ENCODE measurements at regions not wholly inside any gene's neighbourhood (a gene's known extent, or its start where the extent isn't known, plus 50 kb on each side); places are given as distances from the start of the nearest gene placed in this dataset.

DNA sequence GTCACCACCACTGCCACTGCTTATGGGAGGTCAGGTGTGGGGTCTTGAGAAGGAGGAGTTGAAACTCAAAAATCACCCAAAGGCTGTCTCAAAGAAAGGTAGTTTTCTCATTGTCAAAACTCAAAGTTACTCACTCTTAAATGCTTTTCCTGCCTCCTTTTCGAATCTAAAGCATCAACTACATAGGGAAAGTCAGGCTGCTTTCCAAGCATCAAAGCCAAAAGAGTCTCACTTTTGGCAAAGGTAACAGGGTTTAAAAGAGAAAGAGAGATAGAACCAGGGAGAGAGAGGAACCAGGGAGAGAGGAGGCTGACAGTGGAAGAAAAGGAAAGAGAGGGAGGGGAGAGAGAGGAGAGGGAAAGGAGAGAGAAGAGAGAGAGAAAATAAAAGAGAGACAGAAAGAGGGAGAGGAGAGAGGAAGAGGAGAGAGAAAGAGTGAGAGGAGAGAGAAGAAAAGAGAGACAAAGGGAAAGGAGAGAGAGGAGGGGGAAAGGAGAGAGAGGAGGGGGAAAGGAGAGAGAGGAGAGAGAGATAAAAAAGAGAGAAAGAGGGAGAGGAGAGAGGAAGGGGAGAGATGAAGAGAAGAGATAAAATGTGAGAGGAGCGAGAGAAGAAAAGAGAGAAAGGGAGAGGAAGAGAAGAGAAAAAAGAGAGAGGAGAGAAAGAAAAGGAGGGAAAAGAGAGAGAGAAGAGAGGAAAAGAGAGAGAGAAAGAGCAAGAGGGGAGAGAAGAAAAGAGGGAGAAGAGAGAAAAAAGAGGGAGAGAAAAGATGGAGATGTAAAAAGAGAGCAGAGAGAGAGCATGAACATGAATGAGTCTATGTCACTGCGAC, 262.0 kb upstream of the TSHZ3 start:
- DNase-seq: no peak

DNA sequence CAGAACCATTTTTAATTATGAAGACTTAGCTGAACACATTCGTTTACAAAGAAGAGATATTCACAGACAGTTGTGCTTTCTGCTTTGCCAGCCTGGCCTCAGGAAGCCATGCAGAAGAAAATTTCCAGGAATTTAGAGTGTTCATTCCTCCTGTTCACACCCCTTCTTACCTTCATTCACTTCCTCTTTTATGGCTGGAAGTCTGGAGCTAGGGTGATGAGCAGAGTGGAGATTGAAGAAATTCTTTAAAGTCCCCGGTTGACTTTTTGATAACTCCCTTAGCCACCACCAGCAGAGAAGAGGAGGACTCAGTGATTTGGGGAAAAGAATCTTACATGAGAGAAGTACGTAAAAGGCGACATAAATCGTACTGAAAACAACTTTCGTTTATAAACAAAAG, 263.6 kb upstream of the TSHZ3 start:
- no peak for DNase-seq

DNA sequence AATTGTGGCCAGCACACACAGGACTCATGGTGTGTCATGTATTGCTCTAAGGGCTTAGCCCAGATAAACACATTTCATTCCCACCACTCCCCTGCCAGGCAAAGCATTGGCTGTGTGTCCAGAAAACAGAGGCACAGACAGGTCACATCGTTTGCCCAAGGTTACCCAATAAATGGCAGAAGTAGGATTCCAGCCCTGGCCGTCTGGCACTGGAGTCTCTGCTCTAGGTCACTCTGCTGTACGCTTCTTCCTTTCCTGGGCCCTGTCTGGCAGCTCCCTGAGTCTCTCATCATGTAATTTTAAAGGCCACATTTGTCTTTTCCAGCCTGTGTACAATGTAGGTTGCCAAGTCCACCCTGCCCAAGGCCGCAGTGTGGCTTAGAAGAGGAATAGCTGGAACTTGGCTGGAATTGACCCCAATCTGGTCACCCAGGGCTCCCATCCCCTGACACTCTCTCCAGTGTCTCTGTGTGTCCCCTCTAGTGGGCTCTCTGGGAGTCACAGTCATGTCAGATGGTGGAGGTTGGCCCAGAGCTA, 264.5 kb upstream of the TSHZ3 start:
- no peak for DNase-seq

DNA sequence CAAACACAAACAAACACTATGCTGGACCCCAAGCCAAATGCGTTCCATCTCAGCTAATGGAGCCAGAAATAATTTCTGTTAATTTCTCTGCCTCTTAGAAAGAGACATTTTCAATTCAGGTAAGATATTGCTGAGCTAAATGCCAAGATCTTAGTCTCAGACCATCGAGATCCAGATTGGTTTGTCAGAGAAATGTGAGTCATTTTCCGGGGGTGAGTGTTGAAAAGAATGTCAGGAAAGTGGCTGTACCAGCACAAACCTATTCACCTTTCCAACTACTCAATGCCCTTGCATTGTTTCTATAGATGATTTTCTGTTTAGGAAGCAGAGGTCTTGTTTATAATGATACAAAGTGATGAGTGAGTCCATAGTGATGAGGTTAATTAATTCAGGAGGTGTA, 266.8 kb upstream of the TSHZ3 start:
- no peak for DNase-seq

DNA sequence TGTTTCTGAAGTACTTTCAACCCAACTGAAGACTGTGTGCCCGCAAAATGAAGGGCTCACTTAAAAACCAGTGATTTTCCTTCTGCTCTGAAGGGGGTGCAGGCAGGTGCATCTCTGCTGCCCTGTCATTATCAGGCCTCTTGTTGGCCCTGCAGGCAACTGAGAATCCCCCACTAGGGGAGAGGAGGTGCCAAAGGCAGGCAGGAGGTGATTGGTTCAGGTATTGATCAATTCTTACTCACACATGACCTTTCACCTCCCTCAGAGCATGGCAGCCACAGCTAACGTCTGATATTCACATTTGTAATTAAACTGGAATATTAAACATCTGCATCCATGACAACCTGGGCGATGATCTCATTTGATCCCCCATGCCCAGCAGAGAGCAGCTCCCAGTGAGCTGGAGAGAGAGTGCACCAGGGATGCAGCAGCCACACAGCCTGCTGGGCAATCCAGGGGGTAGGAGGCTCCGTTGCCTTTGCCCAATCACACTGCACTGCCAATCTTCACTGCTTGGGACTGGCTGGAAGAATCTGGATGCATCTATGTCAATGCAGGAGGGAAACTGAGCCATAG, 267.9 kb upstream of the TSHZ3 start:
- DNase-seq: no peak

DNA sequence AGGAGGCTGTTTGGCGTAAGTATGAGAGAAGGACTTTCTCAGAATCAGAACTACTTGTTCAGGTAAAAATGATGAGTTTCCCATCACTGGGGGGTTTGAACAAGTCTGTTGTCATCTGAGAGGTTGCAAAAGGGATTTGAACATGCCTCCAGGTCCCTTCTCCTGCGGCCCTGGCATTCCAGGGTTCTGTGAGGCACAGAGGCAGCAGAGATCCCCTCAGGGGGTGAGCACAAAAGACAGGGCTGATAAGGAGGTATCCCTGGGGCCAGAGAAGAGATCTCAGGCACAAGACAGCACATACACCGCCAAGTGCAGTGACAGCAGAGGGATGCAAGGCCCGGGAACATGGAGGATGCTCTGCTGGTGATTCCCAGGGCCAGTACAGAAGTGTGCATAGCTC, 275.8 kb upstream of the TSHZ3 start:
- DNase-seq: no peak

DNA sequence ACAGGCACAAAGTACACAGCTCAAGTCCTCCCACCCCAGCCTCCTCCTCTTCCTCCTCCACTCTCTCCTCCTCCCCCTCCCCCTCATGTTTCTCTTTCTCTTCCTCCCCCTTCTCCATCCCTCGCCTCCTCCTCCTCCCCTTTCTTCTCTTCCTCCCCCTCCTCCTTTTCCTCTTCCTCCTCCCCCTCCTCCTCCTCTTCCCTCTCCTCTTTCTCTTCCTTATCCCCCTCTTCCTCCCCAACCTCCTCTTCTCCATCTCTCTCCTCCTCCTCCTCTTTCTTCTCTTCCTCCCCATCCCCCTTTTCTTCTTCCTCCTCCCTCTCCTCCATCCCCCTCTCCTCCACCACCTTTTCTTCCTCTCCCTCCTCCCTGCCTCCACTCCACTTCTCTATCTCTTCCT, 276.3 kb upstream of the TSHZ3 start:
- no peak for DNase-seq

DNA sequence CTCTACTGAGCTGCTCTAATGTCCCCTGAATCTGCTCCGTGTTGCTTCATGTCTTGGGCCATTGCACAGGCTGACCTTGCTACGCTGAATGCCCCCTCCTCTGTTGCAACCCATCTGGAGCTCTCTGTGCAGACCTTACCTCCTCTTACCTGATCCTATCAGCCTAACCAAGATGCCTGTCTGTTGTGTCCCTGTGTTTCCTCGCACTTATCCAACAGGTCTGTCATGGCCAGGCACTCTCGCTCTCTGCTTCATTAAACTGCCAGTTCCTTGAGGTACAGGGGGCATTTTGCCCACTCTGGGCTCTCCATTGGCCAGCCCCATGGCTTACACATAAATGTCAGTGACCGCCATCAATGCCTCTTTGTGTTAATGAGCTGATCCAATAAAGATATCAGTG, 277.7 kb upstream of the TSHZ3 start:
- no peak for DNase-seq

DNA sequence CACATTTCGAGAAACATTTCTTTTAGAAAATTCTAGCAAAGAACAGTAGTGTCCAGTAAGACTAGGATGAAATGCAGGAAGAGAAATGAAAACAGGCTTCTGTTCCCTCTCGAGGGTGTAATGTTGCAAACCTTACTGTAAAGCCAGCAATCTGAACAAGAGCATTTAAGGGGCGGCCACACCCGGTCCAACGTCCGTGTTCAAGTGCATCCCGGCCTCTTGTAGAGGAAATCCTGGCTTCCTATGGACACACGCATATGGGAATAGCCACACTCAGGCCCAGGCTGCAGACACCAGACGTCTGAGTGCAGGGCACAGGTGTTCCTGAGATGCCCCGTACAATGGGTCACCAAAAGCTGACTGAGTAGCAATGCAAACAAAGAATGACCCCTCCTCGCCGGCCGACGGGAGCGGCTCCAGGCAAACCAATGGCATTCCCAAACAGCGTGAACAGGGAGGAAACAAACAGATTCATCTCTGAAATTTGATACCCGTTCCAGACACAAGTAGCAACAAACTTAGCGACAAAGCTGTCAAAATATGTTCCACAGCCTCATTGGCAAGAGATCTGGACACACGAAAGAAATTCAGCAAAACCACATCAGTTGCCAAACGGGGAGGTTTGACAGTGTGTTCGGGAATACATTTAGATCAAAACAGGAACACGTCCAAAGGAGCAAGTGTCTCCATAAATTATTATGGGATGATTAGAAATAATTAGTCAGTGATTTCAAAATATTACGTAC, 278.6 kb upstream of the TSHZ3 start:
- no peak for DNase-seq

DNA sequence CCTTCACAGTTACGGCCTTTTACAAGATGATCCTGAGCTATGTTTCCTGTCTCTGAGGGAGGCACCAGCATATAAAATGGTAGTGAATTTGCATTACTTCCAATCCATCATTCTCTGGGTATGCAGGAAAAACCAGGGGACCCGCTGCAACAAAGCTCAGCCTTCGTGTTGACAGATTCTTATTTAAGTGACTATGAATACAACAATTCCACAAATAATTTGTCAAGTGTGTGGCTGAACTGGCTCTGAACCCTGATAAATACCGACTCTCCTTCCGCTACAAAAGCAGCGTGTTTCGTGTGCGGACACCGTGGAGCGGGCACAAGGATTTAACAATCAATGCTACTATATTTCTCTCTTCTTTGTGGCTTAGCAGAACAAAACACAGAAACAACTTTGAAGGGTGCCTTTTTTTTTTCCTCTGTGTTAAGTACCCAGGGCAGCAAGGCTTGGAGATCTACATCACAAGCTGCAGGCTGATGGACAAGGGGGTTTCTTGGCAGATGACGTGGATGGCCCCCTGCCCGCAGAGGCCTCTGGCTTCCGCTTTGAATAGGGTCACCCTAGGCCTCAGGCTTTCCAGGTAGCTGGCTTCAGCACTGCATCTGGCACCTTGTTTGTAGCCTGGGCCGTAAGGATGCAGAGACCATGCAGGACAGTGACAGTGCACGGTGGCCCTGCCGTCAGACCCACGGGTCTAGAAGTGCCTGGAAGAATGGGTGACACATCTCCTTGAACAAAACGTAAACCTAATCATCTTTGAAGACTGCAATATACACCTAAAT, 280.5 kb upstream of the TSHZ3 start:
- no peak for DNase-seq

DNA sequence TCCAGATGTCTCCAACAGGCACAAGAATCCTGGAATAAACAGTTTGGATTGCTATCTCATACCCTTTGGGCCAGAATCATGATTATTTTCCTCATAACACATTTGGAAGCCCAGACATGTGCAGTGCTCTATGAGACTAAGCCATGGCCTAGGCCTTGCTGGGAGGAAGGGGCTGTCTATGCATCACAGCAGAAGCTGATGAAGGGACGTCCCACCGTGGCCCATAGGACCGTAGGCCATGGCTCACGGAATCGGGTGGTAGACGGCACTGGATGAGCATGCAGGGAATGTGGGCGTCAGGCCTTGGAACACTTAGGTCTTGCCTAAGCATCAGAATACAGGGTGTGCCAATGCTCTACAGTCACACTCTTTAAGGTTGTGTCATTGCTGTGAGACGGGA, 283.8 kb upstream of the TSHZ3 start:
- DNase-seq: no peak

DNA sequence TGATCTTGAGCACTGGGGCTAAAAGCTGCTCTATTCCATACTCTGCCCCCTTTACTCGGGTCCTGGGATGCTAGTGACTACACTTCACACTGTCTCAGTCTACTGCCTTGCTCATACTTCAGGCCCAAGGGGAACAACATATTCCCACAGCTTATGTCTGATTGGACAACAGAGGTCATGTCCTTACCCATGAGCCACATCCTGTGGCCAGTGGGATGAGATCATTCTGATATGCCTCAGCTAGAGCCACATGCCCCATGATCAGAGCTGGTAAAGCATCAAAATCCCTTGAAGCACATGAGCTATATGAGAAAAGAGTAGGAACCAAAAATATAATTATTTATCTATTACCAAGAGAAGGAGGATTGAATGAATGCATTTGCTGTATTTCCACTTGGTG, 290.1 kb upstream of the TSHZ3 start:
- no peak for DNase-seq

DNA sequence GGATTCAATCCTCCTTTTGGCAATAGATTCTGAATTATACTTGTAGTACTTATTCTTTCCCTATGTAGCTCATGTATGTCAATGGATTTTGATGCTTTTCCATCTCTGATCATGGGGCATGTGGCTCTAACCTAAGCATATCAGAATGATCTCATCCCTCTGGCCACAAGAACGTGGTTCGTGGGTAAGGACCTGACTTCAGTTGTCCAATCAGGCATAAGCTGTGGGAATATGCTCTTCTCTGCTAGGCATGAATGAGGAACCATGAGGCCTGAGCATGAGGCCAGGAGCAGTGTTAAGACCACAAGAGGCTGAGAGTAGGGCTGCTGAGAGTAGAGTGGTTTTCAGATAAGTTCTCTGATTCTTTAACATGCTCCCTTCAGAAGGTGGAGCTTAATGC, 292.4 kb upstream of the TSHZ3 start:
- no peak for DNase-seq

DNA sequence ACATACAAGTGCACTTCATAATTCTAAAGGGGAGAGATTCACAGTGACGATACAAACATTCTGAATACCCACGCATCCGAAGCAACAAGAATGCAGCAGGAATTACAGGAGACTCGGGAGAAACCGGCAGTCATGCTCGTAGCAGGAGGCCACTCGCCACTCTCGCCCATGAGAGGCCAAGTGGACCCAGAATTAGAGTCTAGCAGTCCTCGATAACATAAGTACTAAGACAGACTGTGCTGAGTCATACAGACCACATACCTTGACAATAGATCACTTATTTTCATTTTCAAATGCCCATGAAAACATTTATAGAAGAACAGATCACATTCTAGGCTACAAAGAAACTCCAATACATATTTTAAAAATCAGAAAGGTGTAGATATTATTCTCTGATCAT, 299.1 kb upstream of the TSHZ3 start:
- DNase-seq: no peak

DNA sequence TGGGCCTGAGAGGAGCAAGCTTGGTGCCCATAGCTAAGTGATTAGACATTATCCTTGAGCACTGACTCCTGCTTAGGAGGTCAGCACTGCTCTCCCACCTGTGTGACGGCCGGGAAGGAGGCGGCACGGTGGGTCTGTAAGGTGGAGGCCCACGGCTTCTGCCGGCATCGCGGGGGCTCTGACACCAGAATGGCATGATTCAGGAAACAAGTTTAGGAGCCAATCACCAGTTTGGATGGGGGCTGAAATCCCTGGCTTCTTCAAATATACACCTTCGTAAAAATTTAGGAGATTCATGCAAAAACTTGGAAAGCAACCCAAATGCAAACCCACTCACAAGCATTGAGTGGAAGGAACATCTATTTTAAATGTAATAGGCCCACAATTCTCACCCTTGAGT, 307.3 kb upstream of the TSHZ3 start:
- DNase-seq: no peak

DNA sequence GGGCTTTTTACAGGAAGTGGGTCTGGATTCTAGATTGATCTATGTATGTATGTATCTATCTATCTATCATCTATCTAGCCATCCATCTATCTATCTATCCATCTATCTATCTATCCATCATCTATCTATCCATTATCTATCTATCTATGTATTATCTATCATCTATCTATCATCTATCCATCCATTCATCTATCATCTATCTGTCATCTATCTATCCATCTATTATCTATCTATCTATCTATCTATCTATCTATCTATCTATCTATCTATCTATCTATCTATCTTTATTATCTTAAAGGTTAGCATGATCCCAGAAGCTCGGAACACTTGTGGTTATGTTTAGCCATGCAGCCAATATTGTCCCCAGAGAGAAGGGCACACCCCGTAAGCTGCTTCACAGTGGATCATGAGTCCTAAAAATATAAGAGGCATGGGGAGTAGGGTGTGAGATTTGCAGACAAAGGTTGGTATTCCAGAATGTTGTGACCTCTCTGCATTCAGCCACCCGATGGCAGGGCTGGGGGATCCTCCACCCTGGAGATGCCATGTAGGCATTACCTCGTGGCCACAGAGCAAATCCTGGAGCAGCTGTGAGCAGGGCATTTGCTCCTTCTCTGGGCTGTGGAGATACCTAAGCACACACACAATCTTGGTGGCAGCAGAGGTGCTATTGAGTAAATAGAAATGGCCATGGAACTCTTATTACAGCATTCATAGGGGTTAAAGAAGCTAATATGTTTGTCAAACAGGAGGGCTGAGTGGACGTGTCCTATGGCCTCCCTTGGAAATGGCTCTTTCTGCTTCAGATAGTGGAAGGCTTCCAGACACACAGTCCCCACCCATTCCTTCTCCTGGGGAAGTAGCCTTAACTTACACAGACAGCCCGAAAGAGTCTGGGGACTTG, 310.0 kb upstream of the TSHZ3 start:
- DNase-seq: no peak

DNA sequence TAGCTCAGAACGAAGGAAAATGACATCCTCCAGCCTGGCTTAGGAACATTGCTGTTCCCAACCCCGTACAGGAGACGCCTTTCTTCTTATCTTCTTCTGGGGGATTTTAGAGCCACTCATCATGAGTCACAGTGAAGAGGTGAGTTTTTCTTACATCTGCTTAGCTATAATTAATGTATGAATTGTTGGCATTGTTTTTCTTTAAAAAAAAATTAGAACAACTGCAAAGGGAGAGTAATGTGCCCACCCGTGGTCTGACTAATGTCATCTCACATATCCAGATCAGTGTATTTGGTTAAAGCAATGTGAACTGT, 310.6 kb upstream of the TSHZ3 start:
- no peak for DNase-seq

DNA sequence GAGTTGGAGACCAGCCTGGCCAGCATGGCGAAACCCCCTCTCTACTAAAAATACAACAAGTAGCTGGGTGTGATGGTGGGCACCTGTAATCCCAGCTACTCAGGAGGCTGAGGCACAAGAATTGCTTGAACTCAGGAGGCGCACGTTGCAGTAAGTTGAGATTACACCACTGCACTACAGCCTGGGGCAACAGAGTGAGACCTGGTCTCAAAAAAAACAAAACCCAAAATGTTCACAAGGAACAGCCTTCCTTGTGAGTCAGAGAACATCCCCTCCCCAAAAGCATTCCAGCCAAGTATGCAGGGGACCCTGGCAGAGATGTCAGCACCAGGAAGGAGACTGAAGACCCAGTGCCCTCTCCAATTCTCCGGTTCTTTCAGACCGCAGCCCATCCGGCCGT, 314.9 kb upstream of the TSHZ3 start:
- no peak for DNase-seq

DNA sequence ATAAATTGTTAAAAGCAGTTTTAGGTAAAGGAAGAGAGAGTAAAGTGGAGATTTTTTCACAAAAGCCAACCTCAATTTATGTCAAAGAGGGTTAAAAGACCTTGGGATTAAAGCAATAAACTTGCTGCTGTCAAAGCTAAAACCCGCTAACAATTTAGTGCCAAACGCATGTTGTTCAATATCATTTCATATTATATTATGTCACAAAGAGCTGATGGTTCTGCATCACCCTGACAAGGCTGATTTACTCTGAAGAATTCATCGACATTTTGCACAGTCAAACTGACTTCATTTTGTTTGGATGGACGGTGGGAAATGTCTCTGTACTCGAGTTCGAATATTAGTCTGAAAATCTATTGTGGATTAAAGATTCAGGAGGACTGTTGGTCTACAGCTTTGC, 315.8 kb upstream of the TSHZ3 start:
- DNase-seq: no peak

DNA sequence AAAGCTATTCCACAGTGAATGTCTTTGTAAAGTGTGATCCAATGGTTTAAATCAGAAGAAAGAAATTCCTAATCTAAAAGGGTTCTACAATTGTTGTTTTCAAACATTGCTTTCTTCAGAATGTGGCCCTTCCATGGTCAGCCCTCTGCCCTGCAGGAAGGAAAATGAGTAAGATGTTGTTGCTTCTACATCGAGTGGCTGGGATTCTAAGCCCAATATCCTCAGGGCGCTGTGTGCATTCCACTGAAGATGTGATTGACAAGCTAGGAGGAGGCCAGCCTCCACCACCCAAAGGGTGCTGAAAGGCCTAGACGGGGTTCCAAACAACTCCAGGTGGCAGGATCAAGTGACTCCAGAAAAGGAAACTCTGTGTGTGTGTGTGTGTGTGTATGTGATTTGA, 316.9 kb upstream of the TSHZ3 start:
- no peak for DNase-seq

DNA sequence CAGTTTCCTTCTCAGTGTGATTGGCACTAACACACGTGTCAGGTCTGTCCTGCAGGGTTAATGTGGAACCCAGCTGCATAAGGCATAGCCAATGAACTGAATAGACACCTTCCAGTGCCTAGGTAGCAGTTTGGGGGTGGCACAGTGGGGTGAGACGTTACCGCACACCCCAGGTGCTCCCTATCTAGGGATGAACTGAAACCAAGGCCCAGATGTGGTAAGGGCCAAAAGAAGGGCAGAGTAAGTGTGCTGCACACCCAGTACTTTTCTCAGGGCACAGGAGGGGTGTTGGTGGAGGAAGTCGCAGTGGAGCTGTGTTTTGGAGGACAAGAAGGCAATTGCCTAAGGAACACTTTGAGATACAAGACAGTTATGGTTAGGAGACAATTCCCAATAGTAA, 317.9 kb upstream of the TSHZ3 start:
- DNase-seq: no peak

DNA sequence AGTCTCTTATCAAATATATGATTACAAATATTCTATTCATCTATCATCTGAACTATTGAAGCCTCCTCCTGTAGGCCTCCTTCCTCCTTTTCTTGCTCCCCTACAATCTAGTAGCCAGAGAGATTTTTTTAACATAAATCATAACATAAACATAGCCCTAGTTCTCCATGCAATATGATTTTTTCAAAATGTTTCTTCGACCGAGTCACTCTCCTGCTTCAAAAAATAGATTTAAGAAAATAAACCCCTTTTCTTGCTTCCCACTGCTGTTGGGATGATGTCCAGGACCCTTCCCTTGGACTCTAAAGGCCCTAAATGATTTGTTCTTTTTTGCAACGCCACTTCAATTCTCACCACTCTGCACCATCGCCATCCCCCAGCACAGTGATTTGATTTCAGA, 319.7 kb upstream of the TSHZ3 start:
- no peak for DNase-seq

Data from NCI-H1436 (cell line).